ENCODE measurements at regions not wholly inside any gene's neighbourhood (a gene's known extent, or its start where the extent isn't known, plus 50 kb on each side); places are given as distances from the start of the nearest gene placed in this dataset.

DNA sequence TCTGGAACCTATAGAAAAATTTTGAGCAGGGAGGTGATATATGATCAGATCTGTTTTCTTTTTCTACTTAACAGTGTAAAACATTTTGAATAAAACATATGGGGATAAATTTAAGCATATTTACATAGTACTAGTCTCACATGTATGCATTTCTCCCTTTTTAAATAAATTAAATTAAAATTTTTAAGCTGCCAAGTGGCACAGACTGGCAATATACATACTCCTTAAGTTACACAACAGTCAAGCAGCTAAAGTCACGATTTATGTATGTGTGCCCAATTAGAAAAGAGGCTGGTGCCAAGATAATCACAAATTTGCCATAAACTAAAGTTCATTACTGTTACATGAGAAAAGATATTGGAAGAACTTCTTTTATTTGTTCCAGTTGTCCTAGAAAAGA, 532.0 kb downstream of the RWDD3 start:
- TF ChIP-seq CTCF (IDR thresholded peaks at IDR 0.05) (no peak), ZFX (IDR thresholded peaks at IDR 0.05; ENCODE audit: borderline replicate concordance) (no peak)
